ENCODE measurements at regions not wholly inside any gene's neighbourhood (a gene's known extent, or its start where the extent isn't known, plus 50 kb on each side); places are given as distances from the start of the nearest gene placed in this dataset.
"Not testable (repeated sequence)": the region's sequence is repeated elsewhere in the genome, so short reads cannot be mapped to it uniquely, and the experiment has no call there.

DNA sequence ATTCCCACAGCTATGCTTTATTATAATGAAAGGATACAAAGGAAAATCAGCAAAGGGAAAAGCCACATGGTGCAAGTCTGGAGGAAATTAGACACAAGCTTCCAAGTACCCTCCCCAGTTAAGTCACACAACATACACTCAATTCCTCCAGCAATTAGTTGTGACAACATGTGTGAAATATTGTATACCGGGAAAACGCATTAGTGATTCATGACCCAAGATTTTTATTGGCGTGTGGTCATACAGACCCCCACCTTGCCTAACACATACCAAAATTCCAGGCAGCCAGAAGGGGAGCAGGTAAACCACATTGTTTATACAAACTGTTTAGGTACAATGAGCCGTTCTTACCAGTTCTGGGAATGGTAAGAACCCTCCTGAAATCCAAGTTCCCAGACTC is 160.6 kb downstream of the CYB561 start:
- H3K27me3 Mint-ChIP-seq (ENCODE audit: low read depth) = no peaks in the 10 kb centered on the region
- no peak for DNase-seq (ENCODE audit: low spot score)
- H3K4me3 Mint-ChIP-seq = no peak overlapping the region
- ATAC-seq = no peak
- peaks cover 44% of the 10 kb centered on the region for H3K9me3 Mint-ChIP-seq
- H3K27ac Mint-ChIP-seq = no peak overlapping the region
- H3K4me1 Mint-ChIP-seq = peaks cover 15% of the 10 kb centered on the region
- TF ChIP-seq NR2C2 (CRISPR knock-in tag; IDR thresholded peaks at IDR 0.05) = no peak
- TF ChIP-seq NR1H2 (CRISPR knock-in tag; IDR thresholded peaks at IDR 0.05) = no peak
- CTCF ChIA-PET = no interaction called here
- peaks cover 31% of the 10 kb centered on the region for H3K36me3 Mint-ChIP-seq
- POLR2A ChIA-PET = no interaction called here

- H3K4me1 Mint-ChIP-seq = peaks cover 22% of the 10 kb centered on the region
- peaks cover 31% of the 10 kb centered on the region for H3K36me3 Mint-ChIP-seq
- no peak overlapping the region for H3K4me3 Mint-ChIP-seq
- peak; percentile 90 for TF ChIP-seq ZNF317 (CRISPR knock-in tag; IDR thresholded peaks at IDR 0.05; ENCODE audit: borderline replicate concordance, low read depth)
- TF ChIP-seq E2F4 (CRISPR knock-in tag; IDR thresholded peaks at IDR 0.05; ENCODE audit: borderline replicate concordance, low read depth) = no peak
- H3K27me3 Mint-ChIP-seq (ENCODE audit: low read depth) = peaks cover 1% of the 10 kb centered on the region; the same call in 1 of the 2 replicates
- ChIA-PET POLR2A (no interaction called here), CTCF (no interaction called here)
- no peak for DNase-seq (ENCODE audit: low spot score)
- H3K9me3 Mint-ChIP-seq = peaks cover 44% of the 10 kb centered on the region
- no peak overlapping the region for H3K27ac Mint-ChIP-seq
- no peak for ATAC-seq
These were observed 159.9 kb downstream of the CYB561 start for GRCh38 chr17:63286254-63286653.

DNA sequence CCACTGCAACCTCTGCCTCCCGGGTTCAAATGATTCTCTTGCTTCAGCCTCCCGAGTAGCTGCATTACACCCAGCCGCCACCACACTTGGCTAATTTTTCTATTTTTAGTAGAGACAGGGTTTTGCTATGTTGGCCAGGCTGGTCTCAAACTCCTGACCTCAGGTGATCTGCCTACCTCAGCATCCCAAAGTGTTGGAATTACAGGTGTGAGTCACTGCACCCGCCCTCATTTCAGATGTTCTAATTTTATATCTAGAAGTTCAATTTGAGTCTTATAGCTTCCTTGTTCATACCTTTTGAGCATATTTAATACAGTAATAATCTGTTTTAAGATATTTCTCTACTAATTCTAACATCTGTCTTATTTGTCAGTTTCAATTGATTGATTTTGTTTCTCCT is 159.1 kb downstream of the CYB561 start:
- CTCF ChIA-PET; POLR2A ChIA-PET; H3K27ac Mint-ChIP-seq; H3K27me3 Mint-ChIP-seq (ENCODE audit: low read depth); DNase-seq (ENCODE audit: low spot score); H3K4me3 Mint-ChIP-seq; ATAC-seq: not testable (repeated sequence)
- Mint-ChIP-seq H3K36me3 (peaks cover 31% of the 10 kb centered on the region), H3K4me1 (peaks cover 28% of the 10 kb centered on the region), H3K9me3 (peaks cover 44% of the 10 kb centered on the region)

GRCh38 chr17:63289931-63290330 is 156.2 kb downstream of the CYB561 start:
- H3K9me3 Mint-ChIP-seq = peaks cover 28% of the 10 kb centered on the region
- no peak overlapping the region for H3K27ac Mint-ChIP-seq
- peaks cover 22% of the 10 kb centered on the region for H3K36me3 Mint-ChIP-seq
- ChIA-PET CTCF (interaction anchor here (0.9 kb wide), 1 partner anchor 26 kb away, joined by 3 read pairs; no protein-coding TSS in a partner anchor), POLR2A (no interaction called here)
- DNase-seq (ENCODE audit: low spot score) (no peak), ATAC-seq (peak; percentile 41)
- no peak overlapping the region for H3K4me3 Mint-ChIP-seq
- TF ChIP-seq ZNF219 (CRISPR knock-in tag; IDR thresholded peaks at IDR 0.05; ENCODE audit: borderline replicate concordance) (no peak), RELA (CRISPR knock-in tag; IDR thresholded peaks at IDR 0.05; ENCODE audit: borderline replicate concordance) (no peak), ATF3 (CRISPR knock-in tag; conservative IDR thresholded peaks at IDR 0.05) (no peak), SP1 (CRISPR knock-in tag; conservative IDR thresholded peaks at IDR 0.05) (no peak), NFYB (CRISPR knock-in tag; conservative IDR thresholded peaks at IDR 0.05; ENCODE audit: low read depth) (no peak)
- TF ChIP-seq, protein P1, sequence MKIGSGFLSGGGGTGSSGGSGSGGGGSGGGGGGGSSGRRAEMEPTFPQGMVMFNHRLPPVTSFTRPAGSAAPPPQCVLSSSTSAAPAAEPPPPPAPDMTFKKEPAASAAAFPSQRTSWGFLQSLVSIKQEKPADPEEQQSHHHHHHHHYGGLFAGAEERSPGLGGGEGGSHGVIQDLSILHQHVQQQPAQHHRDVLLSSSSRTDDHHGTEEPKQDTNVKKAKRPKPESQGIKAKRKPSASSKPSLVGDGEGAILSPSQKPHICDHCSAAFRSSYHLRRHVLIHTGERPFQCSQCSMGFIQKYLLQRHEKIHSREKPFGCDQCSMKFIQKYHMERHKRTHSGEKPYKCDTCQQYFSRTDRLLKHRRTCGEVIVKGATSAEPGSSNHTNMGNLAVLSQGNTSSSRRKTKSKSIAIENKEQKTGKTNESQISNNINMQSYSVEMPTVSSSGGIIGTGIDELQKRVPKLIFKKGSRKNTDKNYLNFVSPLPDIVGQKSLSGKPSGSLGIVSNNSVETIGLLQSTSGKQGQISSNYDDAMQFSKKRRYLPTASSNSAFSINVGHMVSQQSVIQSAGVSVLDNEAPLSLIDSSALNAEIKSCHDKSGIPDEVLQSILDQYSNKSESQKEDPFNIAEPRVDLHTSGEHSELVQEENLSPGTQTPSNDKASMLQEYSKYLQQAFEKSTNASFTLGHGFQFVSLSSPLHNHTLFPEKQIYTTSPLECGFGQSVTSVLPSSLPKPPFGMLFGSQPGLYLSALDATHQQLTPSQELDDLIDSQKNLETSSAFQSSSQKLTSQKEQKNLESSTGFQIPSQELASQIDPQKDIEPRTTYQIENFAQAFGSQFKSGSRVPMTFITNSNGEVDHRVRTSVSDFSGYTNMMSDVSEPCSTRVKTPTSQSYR (CRISPR knock-in tag; IDR thresholded peaks at IDR 0.05) = no peak
- H3K27me3 Mint-ChIP-seq (ENCODE audit: low read depth) = peaks cover 8% of the 10 kb centered on the region
- H3K4me1 Mint-ChIP-seq = peaks cover 42% of the 10 kb centered on the region

- H3K27me3 Mint-ChIP-seq (ENCODE audit: low read depth) = peaks cover 8% of the 10 kb centered on the region
- H3K9me3 Mint-ChIP-seq = peaks cover 23% of the 10 kb centered on the region
- CTCF ChIA-PET = interaction anchor here (0.9 kb wide), 1 partner anchor 26 kb away, joined by 3 read pairs; no protein-coding TSS in a partner anchor
- H3K27ac Mint-ChIP-seq = no peak overlapping the region
- POLR2A ChIA-PET = no interaction called here
- no peak for ATAC-seq
- H3K36me3 Mint-ChIP-seq = peaks cover 20% of the 10 kb centered on the region
- peaks cover 42% of the 10 kb centered on the region for H3K4me1 Mint-ChIP-seq
- DNase-seq (ENCODE audit: low spot score) = no peak
- H3K4me3 Mint-ChIP-seq = no peak overlapping the region
- TF ChIP-seq OVOL2 (CRISPR knock-in tag; IDR thresholded peaks at IDR 0.05; ENCODE audit: borderline replicate concordance) = no peak
- TF ChIP-seq JUN (CRISPR knock-in tag; IDR thresholded peaks at IDR 0.05) = no peak
- TF ChIP-seq USF1 (CRISPR knock-in tag; IDR thresholded peaks at IDR 0.05) = no peak
- TF ChIP-seq, protein P2, sequence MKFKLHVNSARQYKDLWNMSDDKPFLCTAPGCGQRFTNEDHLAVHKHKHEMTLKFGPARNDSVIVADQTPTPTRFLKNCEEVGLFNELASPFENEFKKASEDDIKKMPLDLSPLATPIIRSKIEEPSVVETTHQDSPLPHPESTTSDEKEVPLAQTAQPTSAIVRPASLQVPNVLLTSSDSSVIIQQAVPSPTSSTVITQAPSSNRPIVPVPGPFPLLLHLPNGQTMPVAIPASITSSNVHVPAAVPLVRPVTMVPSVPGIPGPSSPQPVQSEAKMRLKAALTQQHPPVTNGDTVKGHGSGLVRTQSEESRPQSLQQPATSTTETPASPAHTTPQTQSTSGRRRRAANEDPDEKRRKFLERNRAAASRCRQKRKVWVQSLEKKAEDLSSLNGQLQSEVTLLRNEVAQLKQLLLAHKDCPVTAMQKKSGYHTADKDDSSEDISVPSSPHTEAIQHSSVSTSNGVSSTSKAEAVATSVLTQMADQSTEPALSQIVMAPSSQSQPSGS (CRISPR knock-in tag; IDR thresholded peaks at IDR 0.05; ENCODE audit: borderline replicate concordance, low read depth) = no peak
- no peak for TF ChIP-seq ESRRA (CRISPR knock-in tag; IDR thresholded peaks at IDR 0.05; ENCODE audit: borderline replicate concordance)
- no peak for TF ChIP-seq KAT7 (CRISPR knock-in tag; IDR thresholded peaks at IDR 0.05; ENCODE audit: borderline replicate concordance)
- TF ChIP-seq IRF2 (CRISPR knock-in tag; IDR thresholded peaks at IDR 0.05; ENCODE audit: borderline replicate concordance, low read depth) = no peak
- no peak for TF ChIP-seq CREM (CRISPR knock-in tag; IDR thresholded peaks at IDR 0.05)
These were observed 155.8 kb downstream of the CYB561 start for GRCh38 chr17:63290351-63290750.

Data from WTC11 (cell line).